Neural progenitor cell (in vitro differentiated cells): ENCODE measurements at regions not wholly inside any gene's neighbourhood (a gene's known extent, or its start where the extent isn't known, plus 50 kb on each side); places are given as distances from the start of the nearest gene placed in this dataset.

Source experiments
- EZH2 ChIP-seq: fragments of 200-600 bp; sonication (generic); IDR thresholded peaks from 2 replicates; pipeline ENCODE4 v1.6.1; 2017; ENCODE audit warnings: antibody characterized with exemption, mild to moderate bottlenecking, moderate library complexity
- TF ChIP-seq, protein P1 (sequence below): fragments of 200-600 bp; sonication (generic); IDR thresholded peaks from 2 replicates; pipeline ENCODE4 v1.5.1; 2017; ENCODE audit warnings: antibody characterized with exemption, mild to moderate bottlenecking

DNA sequence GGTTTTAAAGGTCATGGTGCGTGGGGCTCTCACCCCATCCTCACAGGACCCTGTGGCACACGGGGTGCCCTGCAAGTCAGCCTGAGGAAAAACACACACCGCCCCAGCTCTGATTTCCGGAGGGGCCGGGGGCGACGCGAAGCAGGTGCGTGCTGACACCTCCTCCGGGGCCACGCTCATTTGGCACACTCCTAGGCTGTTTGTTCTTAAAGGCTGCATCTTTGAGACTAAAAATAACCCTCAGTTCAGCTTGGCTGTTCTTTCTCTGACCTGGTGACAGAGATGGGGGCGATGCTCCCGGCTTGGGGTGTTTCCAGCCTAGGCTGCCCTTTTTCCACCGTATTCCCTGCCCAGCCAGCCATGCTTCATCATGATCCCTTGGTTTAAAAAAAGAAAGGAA is 141.5 kb upstream of the TPM1 start:
- TF ChIP-seq, protein P1, sequence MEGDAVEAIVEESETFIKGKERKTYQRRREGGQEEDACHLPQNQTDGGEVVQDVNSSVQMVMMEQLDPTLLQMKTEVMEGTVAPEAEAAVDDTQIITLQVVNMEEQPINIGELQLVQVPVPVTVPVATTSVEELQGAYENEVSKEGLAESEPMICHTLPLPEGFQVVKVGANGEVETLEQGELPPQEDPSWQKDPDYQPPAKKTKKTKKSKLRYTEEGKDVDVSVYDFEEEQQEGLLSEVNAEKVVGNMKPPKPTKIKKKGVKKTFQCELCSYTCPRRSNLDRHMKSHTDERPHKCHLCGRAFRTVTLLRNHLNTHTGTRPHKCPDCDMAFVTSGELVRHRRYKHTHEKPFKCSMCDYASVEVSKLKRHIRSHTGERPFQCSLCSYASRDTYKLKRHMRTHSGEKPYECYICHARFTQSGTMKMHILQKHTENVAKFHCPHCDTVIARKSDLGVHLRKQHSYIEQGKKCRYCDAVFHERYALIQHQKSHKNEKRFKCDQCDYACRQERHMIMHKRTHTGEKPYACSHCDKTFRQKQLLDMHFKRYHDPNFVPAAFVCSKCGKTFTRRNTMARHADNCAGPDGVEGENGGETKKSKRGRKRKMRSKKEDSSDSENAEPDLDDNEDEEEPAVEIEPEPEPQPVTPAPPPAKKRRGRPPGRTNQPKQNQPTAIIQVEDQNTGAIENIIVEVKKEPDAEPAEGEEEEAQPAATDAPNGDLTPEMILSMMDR: no peak
- TF ChIP-seq EZH2: no peak
